ENCODE measurements at regions not wholly inside any gene's neighbourhood (a gene's known extent, or its start where the extent isn't known, plus 50 kb on each side); places are given as distances from the start of the nearest gene placed in this dataset.

- TF ChIP-seq POLR2AphosphoS5 (IDR thresholded peaks at IDR 0.05) (no peak), CTCF (IDR thresholded peaks at IDR 0.05) (no peak), POLR2A (IDR thresholded peaks at IDR 0.05; ENCODE audit: low read depth) (no peak), EP300 (IDR thresholded peaks at IDR 0.05) (no peak)
These were observed 182.2 kb upstream of the KIT start for GRCh38 chr4:54475546-54475945.
